Thyroid gland (tissue), 4 donors: ENCODE measurements at regions not wholly inside any gene's neighbourhood (a gene's known extent, or its start where the extent isn't known, plus 50 kb on each side); places are given as distances from the start of the nearest gene placed in this dataset.

ENCODE experiments used
- CTCF ChIP-seq, 6 experiments: fragments of 200-600 bp in 3 of 6; fragments of 450-650 bp in 3 of 6; sonication (generic) in 3 of 6; IDR thresholded peaks; one replicate each; pipeline ENCODE4 v1.5.1; 2016 to 2019; ENCODE audit warnings: antibody characterized with exemption in 6 of 6, mild to moderate bottlenecking in 2 of 6, inconsistent platforms in 1 of 6, moderate library complexity in 1 of 6
- POLR2A ChIP-seq, 2 donors: fragments of 450-650 bp; IDR thresholded peaks; one replicate each; pipeline ENCODE4 v1.6.1; 2017; ENCODE audit warnings: antibody characterized with exemption in 2 of 2, mild to moderate bottlenecking in 2 of 2, moderate library complexity in 1 of 2

- TF ChIP-seq CTCF (IDR thresholded peaks at IDR 0.05): no peak
- no peak for TF ChIP-seq POLR2A (IDR thresholded peaks at IDR 0.05)
These were observed 211.9 kb downstream of the DCAF12L2 start for GRCh38 chrX:125954236-125954635.
